Prostate gland (tissue), 2 donors: ENCODE measurements at regions not wholly inside any gene's neighbourhood (a gene's known extent, or its start where the extent isn't known, plus 50 kb on each side); places are given as distances from the start of the nearest gene placed in this dataset.

Experiments used
- DNase-seq: peaks from one replicate; pipeline ENCODE4 v3.0.0-alpha.2; 2019; ENCODE audit warnings: low spot score
- H3K27ac ChIP-seq, 2 donors: fragments of 200-600 bp; sonication (generic); 2 replicates each; pipeline ENCODE4 v1.5.1; 2017 to 2019
- H3K27me3 ChIP-seq: fragments of 200-600 bp; sonication (generic); replicated peaks from 2 replicates; pipeline ENCODE4 v1.5.1; 2019; ENCODE audit not compliant: insufficient read depth
- H3K36me3 ChIP-seq, 2 donors: fragments of 200-600 bp; sonication (generic); 1 replicate in 1 of 2; 2 replicates in 1 of 2; pipeline versions ENCODE4 v1.5.1 to v1.8.1; 2017 to 2019
- H3K4me1 ChIP-seq: fragments of 200-600 bp; sonication (generic); replicated peaks from 2 replicates; pipeline ENCODE4 v1.5.1; 2019
- H3K4me3 ChIP-seq, 2 donors: fragments of 200-600 bp; sonication (generic); 2 replicates each; pipeline ENCODE4 v1.5.1; 2017 to 2019
- H3K9me3 ChIP-seq: fragments of 200-600 bp; sonication (generic); 2 replicates; pipeline ENCODE4 v1.5.1; 2017
- CTCF ChIP-seq, 4 experiments: fragments of 200-600 bp in 2 of 4; fragments of 450-650 bp in 2 of 4; sonication (generic) in 2 of 4; IDR thresholded peaks; 1 replicate in 3 of 4; 2 replicates in 1 of 4; pipeline ENCODE4 v1.5.1; 2016 to 2019; ENCODE audit warnings: antibody characterized with exemption in 4 of 4, mild to moderate bottlenecking in 2 of 4, moderate library complexity in 2 of 4
- POLR2A ChIP-seq: fragments of 450-650 bp; IDR thresholded peaks from one replicate; pipeline ENCODE4 v1.6.1; 2016; ENCODE audit warnings: antibody characterized with exemption, mild to moderate bottlenecking
- POLR2AphosphoS5 ChIP-seq: sonication (generic); formaldehyde crosslinking; IDR thresholded peaks from one replicate; pipeline ENCODE4 v1.6.1; 2017; ENCODE audit warnings: antibody characterized with exemption
- WGBS: methylation state at CpG from one replicate; pipeline ENCODE4 v1.1.5; 2018; 5-methylcytosine and 5-hydroxymethylcytosine counted together
- intact Hi-C: fragments of 100-400 bp; cut with DNase I; formaldehyde crosslinking; loops from one replicate; pipeline ENCODE4 v1.14.2; 2022

- no peak for DNase-seq
- TF ChIP-seq POLR2AphosphoS5 (no peak), CTCF (IDR thresholded peaks at IDR 0.05) (no peak), POLR2A (no peak)
- no peaks in the 10 kb centered on the region for H3K36me3 ChIP-seq
- no peak overlapping the region for H3K27ac ChIP-seq
- H3K4me1 ChIP-seq = no peaks in the 10 kb centered on the region
- H3K9me3 ChIP-seq = no peaks in the 10 kb centered on the region
- intact Hi-C loops = no loop called here
- 73% methylated on average over 4 of the region's 4 CpGs for whole genome bisulfite sequencing
- H3K27me3 ChIP-seq = no peaks in the 10 kb centered on the region
- no peak overlapping the region for H3K4me3 ChIP-seq
Observed at GRCh38 chr11:103628121-103628520, 408.3 kb upstream of the DDI1 start.

GRCh38 chr11:103631841-103632240 is 404.6 kb upstream of the DDI1 start:
- no peaks in the 10 kb centered on the region for H3K27me3 ChIP-seq
- no peaks in the 10 kb centered on the region for H3K36me3 ChIP-seq
- no peak overlapping the region for H3K4me3 ChIP-seq
- no peak for DNase-seq
- intact Hi-C loops = no loop called here
- H3K4me1 ChIP-seq = no peaks in the 10 kb centered on the region
- WGBS = 34% methylated on average over 1 of the region's 1 CpG
- no peaks in the 10 kb centered on the region for H3K9me3 ChIP-seq
- H3K27ac ChIP-seq = no peak overlapping the region
- no peak for TF ChIP-seq POLR2AphosphoS5
- no peak for TF ChIP-seq POLR2A
- TF ChIP-seq CTCF (IDR thresholded peaks at IDR 0.05) = no peak

GRCh38 chr11:103633068-103633788 is 403.2 kb upstream of the DDI1 start:
- Histone ChIP-seq H3K9me3 (no peaks in the 10 kb centered on the region), H3K27ac (no peak overlapping the region), H3K4me1 (no peaks in the 10 kb centered on the region), H3K4me3 (no peak overlapping the region), H3K27me3 (no peaks in the 10 kb centered on the region), H3K36me3 (no peaks in the 10 kb centered on the region)
- TF ChIP-seq CTCF (IDR thresholded peaks at IDR 0.05) (no peak), POLR2A (no peak), POLR2AphosphoS5 (no peak)
- intact Hi-C loops = no loop called here
- 100% methylated on average over 1 of the region's 1 CpG for WGBS
- DNase-seq = no peak

- H3K27me3 ChIP-seq = no peaks in the 10 kb centered on the region
- no peak for DNase-seq
- H3K4me3 ChIP-seq = no peak overlapping the region
- H3K9me3 ChIP-seq = no peaks in the 10 kb centered on the region
- WGBS = 69% methylated on average over 3 of the region's 3 CpGs
- intact Hi-C loops = no loop called here
- H3K27ac ChIP-seq = no peak overlapping the region
- no peak for TF ChIP-seq CTCF (IDR thresholded peaks at IDR 0.05)
- no peaks in the 10 kb centered on the region for H3K36me3 ChIP-seq
- no peaks in the 10 kb centered on the region for H3K4me1 ChIP-seq
Observed at GRCh38 chr11:103633819-103634590, 402.4 kb upstream of the DDI1 start.

GRCh38 chr11:103636232-103636631 is 400.2 kb upstream of the DDI1 start:
- intact Hi-C loops = no loop called here
- no peak for TF ChIP-seq CTCF (IDR thresholded peaks at IDR 0.05)
- TF ChIP-seq POLR2AphosphoS5 = no peak
- no peak for TF ChIP-seq POLR2A
- Histone ChIP-seq H3K27ac (no peak overlapping the region), H3K4me3 (no peak overlapping the region), H3K4me1 (no peaks in the 10 kb centered on the region), H3K36me3 (no peaks in the 10 kb centered on the region), H3K9me3 (no peaks in the 10 kb centered on the region), H3K27me3 (no peaks in the 10 kb centered on the region)
- WGBS = 82% methylated on average over 6 of the region's 6 CpGs
- DNase-seq = no peak
